Gastrocnemius medialis (tissue), 4 donors: ENCODE measurements at regions not wholly inside any gene's neighbourhood (a gene's known extent, or its start where the extent isn't known, plus 50 kb on each side); places are given as distances from the start of the nearest gene placed in this dataset.
A peak's percentile ranks its signal among the peaks of the same experiment; 100 is the strongest.

Source experiments
- ATAC-seq, 2 donors: fragments of 150-250 bp; one replicate each; pipeline ENCODE4 v1.9.1; 2016
- DNase-seq, 2 donors: peaks; one replicate each; pipeline ENCODE4 v3.0.0-alpha.2; 2019
- H3K27ac ChIP-seq, 4 donors: fragments of 200-600 bp; sonication (generic); 1 replicate in 1 of 4; 2 replicates in 3 of 4; pipeline ENCODE4 v1.5.1; 2016 to 2018; ENCODE audit warnings: mild to moderate bottlenecking in 2 of 4, moderate library complexity in 1 of 4
- H3K27me3 ChIP-seq, 3 donors: fragments of 200-600 bp; sonication (generic) in 2 of 3; 1 replicate in 1 of 3; 2 replicates in 2 of 3; pipeline versions ENCODE4 v1.5.1 to v1.6.0; 2016 to 2019; ENCODE audit warnings: mild to moderate bottlenecking in 1 of 3, moderate library complexity in 1 of 3
- H3K36me3 ChIP-seq, 2 donors: fragments of 200-600 bp; sonication (generic) in 1 of 2; one replicate each; pipeline ENCODE4 v1.5.1; 2017 to 2018
- H3K4me1 ChIP-seq, 2 donors: fragments of 200-600 bp; sonication (generic) in 1 of 2; one replicate each; pipeline ENCODE4 v1.5.1; 2016 to 2017; ENCODE audit warnings: mild to moderate bottlenecking in 2 of 2
- H3K4me3 ChIP-seq, 4 donors: fragments of 200-600 bp; sonication (generic) in 3 of 4; 1 replicate in 1 of 4; 2 replicates in 3 of 4; pipeline ENCODE4 v1.5.1; 2016 to 2019; ENCODE audit warnings: mild to moderate bottlenecking in 2 of 4
- H3K9me3 ChIP-seq, 3 donors: fragments of 200-600 bp; sonication (generic) in 2 of 3; 1 replicate in 1 of 3; 2 replicates in 2 of 3; pipeline ENCODE4 v1.5.1; 2016 to 2019
- POLR2A ChIP-seq, 2 donors: fragments of 450-650 bp; IDR thresholded peaks; one replicate each; pipeline ENCODE4 v1.6.1; 2017; ENCODE audit warnings: antibody characterized with exemption in 2 of 2, mild to moderate bottlenecking in 2 of 2, moderate library complexity in 2 of 2
- in situ Hi-C, 4 donors: fragments of 200-750 bp; cut with MboI; loops; one replicate each; pipeline versions ENCODE4 v1.15.0 to v1.8.0; 2017; ENCODE audit warnings: low sequenced_read_pairs in 4 of 4
- intact Hi-C: fragments of 100-400 bp; cut with DNase I; formaldehyde crosslinking; loops from one replicate; pipeline ENCODE4 v1.15.1; 2023; ENCODE audit warnings: low total_unique reads
- TF ChIP-seq, protein P1 (sequence below), 5 experiments: fragments of 450-650 bp in 3 of 5; fragments of 200-600 bp in 2 of 5; sonication (generic) in 2 of 5; IDR thresholded peaks in 4 of 5; conservative IDR thresholded peaks in 1 of 5; 1 replicate in 4 of 5; 2 replicates in 1 of 5; pipeline ENCODE4 v1.5.1; 2016 to 2019; ENCODE audit warnings: antibody characterized with exemption in 5 of 5, mild to moderate bottlenecking in 3 of 5, moderate library complexity in 3 of 5

DNA sequence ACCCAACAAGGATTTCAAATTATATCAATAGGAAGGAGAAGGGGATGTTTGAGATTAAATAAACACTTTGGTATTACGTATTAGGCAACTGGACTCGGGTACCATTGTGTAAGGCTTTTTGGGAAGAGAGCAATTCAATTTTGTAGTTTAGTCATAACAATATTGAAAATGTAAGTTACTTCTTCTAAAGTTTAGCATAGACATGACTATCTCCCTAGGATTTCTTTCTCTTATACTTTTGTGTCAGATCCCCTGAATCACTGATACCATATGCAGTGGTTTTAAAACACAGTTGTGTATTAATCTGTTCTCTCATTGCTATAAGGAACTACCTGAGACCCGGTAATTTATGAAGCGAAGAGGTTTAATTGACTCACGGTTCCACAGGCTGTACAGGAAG, 123.8 kb upstream of the FAM9C start:
- H3K4me3 ChIP-seq = no peak overlapping the region
- peak overlapping the region; percentile 55 to 69 (median 65) for H3K27ac ChIP-seq
- H3K27me3 ChIP-seq = no peaks in the 10 kb centered on the region
- no peak for TF ChIP-seq POLR2A (IDR thresholded peaks at IDR 0.05)
- TF ChIP-seq, protein P1, sequence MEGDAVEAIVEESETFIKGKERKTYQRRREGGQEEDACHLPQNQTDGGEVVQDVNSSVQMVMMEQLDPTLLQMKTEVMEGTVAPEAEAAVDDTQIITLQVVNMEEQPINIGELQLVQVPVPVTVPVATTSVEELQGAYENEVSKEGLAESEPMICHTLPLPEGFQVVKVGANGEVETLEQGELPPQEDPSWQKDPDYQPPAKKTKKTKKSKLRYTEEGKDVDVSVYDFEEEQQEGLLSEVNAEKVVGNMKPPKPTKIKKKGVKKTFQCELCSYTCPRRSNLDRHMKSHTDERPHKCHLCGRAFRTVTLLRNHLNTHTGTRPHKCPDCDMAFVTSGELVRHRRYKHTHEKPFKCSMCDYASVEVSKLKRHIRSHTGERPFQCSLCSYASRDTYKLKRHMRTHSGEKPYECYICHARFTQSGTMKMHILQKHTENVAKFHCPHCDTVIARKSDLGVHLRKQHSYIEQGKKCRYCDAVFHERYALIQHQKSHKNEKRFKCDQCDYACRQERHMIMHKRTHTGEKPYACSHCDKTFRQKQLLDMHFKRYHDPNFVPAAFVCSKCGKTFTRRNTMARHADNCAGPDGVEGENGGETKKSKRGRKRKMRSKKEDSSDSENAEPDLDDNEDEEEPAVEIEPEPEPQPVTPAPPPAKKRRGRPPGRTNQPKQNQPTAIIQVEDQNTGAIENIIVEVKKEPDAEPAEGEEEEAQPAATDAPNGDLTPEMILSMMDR (IDR thresholded peaks at IDR 0.05 in 4 of 5, conservative IDR thresholded peaks at IDR 0.05 in 1 of 5) = no peak
- DNase-seq = no peak
- H3K4me1 ChIP-seq = peaks cover 0 to 3% of the 10 kb centered on the region in 2 donors
- intact Hi-C loops = no loop called here
- H3K36me3 ChIP-seq = no peaks in the 10 kb centered on the region
- ATAC-seq = no peak
- H3K9me3 ChIP-seq = peaks cover 0 to 7% (median 0%) of the 10 kb centered on the region in 3 donors
- in situ Hi-C loops = no loop called here

DNA sequence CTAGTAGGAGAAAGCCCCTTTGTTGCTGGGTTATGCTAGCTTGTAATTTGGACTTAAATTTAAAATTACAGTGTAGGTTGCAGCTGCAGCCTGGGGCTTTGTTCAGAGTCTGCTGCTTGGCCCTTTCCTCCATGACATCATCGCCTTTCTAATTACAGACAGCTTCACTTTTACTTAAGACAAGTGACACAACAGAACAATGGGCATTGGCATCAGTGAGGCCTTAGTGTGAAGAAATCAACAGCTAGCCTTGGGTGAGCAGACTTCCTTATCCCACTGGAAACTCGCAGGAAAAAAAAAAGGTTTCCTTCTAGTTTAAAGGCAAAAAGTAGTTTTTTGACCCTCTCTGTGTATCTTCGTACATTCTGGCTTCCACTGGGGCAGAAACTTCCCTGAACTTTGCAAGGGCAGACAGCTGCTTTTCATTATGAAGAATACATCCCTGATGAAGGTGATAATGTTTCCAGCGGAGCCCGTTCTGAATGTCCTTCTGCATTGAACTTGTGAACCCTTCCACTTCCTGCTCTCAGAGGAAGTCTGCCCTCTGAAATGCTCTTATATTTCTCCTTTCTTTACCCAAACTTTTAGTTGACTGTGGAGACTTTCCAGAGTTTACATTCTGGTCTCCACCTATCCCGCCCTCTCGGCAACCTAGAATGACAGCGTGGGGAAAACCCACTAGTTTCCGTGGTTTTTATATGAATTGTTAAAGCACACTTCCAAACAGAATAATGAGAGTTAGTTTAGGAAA, 123.2 kb upstream of the FAM9C start:
- DNase-seq = peak; percentile 5 to 12
- Histone ChIP-seq H3K4me3 (no peak overlapping the region), H3K4me1 (peaks cover 0 to 3% of the 10 kb centered on the region in 2 donors)

DNA sequence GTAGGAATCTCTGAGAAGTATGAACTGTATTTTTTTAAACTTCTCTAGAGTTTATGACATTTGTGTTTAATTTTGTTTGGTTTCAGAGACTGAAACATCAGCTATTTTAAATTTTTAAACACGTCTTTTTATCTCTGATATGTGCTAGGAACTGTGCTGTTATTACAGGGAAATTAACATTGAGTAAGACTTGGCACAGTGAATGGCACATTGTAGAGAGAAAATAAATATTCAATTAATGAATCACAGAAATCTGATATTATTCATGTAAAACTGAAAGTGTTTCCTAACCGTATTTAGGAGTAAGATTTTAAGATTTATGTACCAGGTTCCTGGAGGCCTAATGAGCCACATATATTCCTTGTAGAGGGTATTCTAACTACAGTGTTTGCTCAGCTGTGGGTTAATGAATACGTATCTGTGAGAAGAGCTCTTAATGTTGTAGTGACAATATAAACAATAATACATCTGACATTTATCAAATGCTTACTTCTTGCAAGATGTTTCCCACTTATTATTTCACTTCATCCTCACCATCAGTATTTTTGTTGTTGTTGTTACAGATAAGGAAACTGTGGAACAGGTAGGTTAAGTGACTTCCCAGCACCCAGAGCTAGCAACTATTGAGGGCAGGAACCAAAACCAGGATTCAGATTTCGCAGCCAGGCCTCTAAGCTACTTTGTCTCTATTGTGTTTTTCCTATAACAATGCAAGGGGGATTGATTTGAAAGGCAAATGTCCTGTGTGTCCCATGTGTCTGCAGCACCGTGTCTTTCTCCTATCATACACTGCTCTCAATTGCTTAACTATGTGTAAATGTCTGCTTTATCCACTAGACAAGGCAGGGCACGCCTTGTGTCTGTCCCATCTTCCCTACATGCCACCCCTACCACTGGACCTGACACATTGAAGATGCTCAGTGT, 121.1 kb upstream of the FAM9C start:
- ATAC-seq (no peak), DNase-seq (no peak)
- TF ChIP-seq, protein P1 (IDR thresholded peaks at IDR 0.05 in 4 of 5, conservative IDR thresholded peaks at IDR 0.05 in 1 of 5) = no peak
- no peak for TF ChIP-seq POLR2A (IDR thresholded peaks at IDR 0.05)
- in situ Hi-C loops (no loop called here), intact Hi-C loops (no loop called here)
- no peaks in the 10 kb centered on the region for H3K36me3 ChIP-seq
- peaks cover 0 to 3% of the 10 kb centered on the region in 2 donors for H3K4me1 ChIP-seq
- H3K27me3 ChIP-seq = no peaks in the 10 kb centered on the region
- no peak overlapping the region for H3K4me3 ChIP-seq
- peak overlapping the region; percentile 41 to 69 (median 60) for H3K27ac ChIP-seq
- H3K9me3 ChIP-seq = peaks cover 0 to 7% (median 0%) of the 10 kb centered on the region in 3 donors

More for the DNA sequence above, 123.2 kb upstream of the FAM9C start:
- in situ Hi-C loops (no loop called here), intact Hi-C loops (no loop called here)
- peaks cover 0 to 7% (median 0%) of the 10 kb centered on the region in 3 donors for H3K9me3 ChIP-seq
- peak; percentile 66 to 74 for ATAC-seq
- peak overlapping the region; percentile 55 to 69 (median 65) for H3K27ac ChIP-seq
- H3K36me3 ChIP-seq = no peaks in the 10 kb centered on the region
- H3K27me3 ChIP-seq = no peaks in the 10 kb centered on the region
- peak in 1 of 2 donors; percentile 12 for TF ChIP-seq POLR2A (IDR thresholded peaks at IDR 0.05)
- TF ChIP-seq, protein P1 (IDR thresholded peaks at IDR 0.05 in 4 of 5, conservative IDR thresholded peaks at IDR 0.05 in 1 of 5) = no peak

GRCh38 chrX:13164611-13165010, 120.2 kb upstream of the FAM9C start:
- intact Hi-C loops (no loop called here), in situ Hi-C loops (no loop called here)
- TF ChIP-seq, protein P1 (IDR thresholded peaks at IDR 0.05 in 4 of 5, conservative IDR thresholded peaks at IDR 0.05 in 1 of 5) = no peak
- no peak for TF ChIP-seq POLR2A (IDR thresholded peaks at IDR 0.05)
- Histone ChIP-seq H3K36me3 (no peaks in the 10 kb centered on the region), H3K4me3 (no peak overlapping the region), H3K4me1 (peaks cover 0 to 3% of the 10 kb centered on the region in 2 donors), H3K27ac (peak overlapping the region; percentile 41 to 69 (median 60)), H3K27me3 (no peaks in the 10 kb centered on the region), H3K9me3 (peaks cover 0 to 6% (median 0%) of the 10 kb centered on the region in 3 donors)
- DNase-seq = no peak
- ATAC-seq = no peak
